ENCODE measurements at regions not wholly inside any gene's neighbourhood (a gene's known extent, or its start where the extent isn't known, plus 50 kb on each side); places are given as distances from the start of the nearest gene placed in this dataset.
A peak's percentile ranks its signal among the peaks of the same experiment; 100 is the strongest.

DNA sequence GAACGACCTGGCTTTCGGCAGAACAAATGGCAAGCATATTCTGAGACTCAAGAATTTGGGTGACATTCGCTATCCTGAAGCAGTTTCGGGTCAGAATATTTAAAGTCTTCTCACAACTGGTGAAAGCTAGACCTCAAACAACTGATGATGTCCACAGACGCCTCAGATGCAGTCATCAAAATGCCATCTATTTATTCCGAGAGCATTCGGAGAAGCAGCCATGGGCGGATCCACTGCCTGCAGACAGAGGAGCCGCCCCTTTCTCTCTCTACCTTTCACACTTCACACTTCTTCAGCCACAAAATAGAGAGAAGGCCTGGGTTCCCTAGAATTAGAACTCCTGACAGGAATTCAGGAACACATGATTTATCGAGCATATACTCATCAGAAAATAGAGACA is 65.8 kb upstream of the CREB1 start:
- DNase-seq = no peak

DNA sequence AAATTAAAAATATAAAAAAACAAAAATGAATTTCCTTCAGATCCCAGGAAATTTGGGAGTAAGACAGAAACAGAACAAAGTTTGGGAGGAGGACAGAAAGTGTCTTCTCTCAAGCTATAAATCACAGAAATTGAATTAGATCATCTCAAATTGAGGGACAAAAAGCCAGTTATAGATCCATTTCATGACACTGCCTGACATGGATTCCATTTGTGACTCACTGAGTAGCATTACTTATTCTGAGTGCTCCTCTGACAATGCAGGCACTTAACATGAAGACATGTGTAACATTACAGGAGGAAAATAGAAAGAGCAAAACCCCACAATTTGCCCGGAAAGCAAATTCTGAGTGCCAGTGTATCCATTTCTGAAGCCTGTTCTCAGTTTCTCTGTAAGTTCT is 63.9 kb upstream of the CREB1 start:
- no peak for DNase-seq

DNA sequence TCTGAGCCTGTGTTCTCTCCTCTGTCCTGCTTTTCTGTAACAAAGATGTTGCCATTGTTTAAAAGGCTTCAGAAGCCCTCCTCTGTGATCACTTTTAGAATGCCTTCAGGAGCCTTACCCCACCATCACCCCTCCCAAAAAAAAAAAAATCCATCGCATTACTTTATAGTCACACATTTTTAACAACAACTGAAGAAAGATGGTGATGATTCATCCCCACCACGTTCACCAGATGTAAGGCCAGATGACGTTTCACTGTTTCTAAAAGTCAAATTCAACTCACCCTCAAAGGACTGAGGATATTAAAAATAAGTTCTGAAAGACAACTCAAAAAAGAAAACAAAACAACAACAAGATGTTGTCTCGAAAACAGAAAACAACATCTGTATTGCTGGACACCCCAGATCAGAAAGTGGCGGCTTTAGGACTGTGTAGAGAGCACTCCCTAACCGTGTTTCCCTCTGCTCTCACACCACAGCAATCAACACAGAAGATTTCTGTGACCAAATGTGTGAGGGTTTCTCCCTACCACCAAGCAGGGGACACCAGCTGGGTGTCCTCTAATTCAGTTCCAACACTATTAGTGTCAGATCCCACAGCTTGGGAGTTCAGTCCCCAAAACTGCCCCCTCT is 61.9 kb upstream of the CREB1 start:
- no peak for DNase-seq

DNA sequence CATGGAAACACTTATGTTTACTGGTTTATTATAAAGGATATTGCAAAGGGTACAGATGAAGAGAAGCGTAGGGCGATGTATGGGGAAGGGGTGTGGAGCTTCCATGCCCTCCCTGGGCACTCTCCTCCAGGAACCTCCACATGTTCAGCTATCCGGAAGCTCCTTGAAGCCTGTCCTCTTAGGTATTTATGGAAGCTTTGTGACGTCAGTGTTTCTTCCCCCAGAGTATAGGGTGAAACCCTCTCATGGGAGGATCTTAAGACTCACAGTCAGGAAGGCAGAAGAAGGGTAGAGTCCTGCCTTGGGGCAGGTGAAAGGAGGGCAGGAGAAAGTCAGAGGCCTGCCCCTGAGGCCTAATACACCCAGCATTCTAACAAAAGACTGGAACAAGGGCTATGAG is 61.3 kb upstream of the CREB1 start:
- no peak for DNase-seq

DNA sequence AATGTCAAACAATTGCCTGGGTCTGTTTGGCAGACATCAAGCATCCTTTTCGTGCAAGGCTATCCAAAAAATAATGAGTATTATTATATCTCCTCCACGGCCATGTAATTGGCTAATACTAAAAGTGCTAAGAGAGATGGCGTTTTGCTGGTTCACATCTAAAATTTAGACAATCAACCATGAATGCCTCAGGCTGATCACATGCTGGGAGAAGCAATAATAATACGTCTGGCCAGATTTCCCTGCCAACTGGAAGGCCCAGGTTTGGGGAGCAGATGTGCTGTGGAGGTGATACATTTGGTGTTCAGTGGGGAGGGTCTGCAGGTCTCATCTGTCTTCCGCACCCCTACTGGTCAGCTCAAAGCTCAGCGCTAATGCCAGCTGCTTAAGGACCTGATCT is 60.3 kb upstream of the CREB1 start:
- no peak for DNase-seq

DNA sequence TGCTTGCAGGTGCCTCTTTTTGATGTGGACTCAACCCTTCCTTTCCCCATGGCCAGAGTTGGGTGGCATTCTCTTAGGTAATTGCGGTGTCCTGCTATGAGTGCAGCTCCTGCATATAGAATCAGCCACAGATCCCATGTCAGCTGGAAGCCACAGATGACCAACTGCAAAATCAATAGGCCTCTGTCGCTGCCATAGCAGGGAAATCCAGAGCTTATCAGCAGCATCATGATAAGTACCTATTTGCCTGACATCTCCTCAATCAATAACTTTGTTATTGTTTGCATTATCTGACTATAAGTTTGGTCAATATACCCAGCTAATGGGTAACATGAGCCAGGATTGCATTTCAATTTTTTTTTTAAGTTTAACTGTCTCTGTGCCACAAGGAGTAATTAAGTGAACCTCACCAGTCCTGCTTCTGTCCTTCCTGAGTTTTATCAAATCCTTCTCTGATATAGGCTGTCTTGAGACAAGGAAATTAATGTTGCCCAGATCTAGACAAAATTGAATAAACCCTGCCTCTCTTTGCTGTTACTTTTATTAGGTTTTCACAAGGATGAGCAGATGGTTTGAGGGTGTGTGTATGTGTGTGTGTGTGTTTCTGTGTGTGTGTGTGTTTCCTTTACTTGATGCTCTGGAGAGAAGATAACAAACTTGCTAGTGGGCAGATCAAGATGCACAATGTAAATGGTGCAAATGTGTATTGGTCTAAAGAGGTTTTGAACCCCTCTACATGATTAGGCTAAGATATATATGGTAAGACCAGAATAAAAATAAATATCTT is 59.6 kb upstream of the CREB1 start:
- no peak for DNase-seq

DNA sequence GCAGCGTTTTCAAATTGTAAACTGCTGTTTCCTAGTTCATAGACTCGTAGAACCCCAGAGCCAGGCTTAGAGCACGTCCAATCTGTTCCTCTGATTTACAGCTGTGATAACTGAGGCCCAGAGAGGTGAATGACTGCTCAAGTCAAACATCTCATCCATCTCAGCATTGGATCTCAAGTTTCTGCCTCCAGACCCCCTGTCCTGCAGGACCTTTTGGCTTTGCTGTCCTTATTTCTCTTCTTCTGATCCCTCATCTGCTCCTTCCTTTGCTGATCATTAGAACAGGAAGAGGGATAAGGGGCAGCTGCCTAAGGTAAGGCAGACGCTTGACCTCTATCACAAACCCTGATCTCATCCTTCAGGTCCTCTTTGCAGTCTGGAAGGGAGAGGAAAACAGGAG is 58.5 kb upstream of the CREB1 start:
- DNase-seq = no peak

DNA sequence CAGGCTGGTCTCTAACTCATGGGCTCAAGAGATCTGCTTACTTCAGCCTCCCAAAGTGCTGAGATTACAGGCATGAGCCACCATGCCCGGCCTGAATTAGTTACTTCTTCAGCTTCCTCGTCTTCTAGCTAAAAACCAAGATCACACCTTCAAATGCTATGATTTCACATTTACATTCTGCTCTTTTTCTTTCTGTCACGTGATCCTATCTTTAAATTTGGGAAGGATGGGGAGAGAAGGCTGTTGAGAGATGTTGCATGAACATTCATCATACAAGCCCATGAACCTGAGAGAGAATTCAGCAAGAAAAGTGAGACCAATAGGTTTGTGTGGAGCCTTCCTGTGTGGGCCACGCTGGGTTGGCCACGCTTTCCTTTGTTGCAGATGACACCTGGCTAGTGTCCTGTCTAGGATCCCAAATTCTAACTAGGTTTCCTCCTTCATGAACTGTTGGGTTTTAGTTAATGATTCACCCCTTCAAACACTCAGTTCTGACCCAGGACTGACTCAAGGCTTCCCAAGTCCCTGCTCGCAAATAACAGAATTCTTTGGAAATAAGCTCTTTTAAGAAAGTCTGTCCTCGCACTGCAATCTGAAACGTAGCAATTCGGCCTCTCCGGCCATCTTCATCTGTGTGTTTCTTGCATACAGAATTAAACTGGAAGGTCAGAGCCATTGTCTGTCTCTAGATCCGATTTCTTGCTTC is 57.3 kb upstream of the CREB1 start:
- DNase-seq = no peak

DNA sequence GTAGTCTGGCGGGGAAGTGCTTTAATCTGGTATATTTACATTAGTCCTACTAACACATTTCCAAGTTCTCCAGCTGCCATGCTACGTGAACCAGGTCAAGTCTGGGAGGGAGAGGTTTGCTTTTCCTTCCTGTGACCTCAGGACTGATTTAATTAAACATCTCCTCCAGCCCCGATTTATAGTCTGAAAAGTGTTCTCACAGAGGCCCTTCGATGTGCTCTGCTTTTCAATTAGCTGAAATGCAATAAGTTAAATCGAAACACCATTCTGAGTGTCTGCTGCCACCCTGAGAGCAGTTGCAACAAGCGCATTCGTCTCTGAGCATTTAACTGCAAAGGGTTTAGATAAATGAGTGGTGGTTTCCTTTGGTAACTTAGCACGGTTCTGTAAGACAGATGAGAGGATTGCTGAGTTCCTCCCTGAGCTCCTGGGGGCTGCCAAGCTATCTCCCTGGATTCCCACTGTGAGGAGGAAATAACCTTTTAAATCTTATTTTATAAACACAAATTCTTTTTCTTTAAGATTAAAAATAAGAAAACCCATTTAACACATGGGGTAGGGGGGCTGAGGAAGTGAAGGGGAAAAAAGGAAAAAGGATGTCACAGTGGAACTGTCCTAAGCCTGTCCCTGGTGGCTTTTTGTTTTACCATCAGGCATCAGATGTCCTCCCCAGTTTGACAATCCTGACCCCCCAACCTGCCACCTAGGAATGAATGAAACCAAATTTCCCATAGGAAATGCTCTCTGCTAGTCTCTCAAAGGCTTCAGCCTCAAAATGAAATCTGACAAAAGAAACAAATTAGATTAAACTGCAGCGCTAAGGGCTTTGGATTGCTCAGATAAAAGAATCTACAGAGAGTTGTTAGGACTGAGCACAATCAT is 56.5 kb upstream of the CREB1 start:
- DNase-seq = peak; percentile 52 to 54

DNA sequence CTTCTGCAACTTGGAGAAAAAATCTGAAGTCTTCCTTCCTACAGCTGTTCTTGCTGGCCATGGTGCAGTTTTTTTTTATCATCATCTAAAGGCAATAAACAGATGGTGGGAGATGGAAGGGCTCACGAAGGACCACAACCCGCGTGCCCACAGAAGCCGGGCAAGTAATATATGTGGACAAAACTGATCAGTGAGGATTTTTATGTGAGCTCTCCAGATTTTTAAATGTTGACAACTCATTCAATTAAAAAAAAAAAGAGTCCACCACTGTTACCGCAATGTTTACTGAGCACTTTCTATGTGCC is 55.9 kb upstream of the CREB1 start:
- no peak for DNase-seq

DNA sequence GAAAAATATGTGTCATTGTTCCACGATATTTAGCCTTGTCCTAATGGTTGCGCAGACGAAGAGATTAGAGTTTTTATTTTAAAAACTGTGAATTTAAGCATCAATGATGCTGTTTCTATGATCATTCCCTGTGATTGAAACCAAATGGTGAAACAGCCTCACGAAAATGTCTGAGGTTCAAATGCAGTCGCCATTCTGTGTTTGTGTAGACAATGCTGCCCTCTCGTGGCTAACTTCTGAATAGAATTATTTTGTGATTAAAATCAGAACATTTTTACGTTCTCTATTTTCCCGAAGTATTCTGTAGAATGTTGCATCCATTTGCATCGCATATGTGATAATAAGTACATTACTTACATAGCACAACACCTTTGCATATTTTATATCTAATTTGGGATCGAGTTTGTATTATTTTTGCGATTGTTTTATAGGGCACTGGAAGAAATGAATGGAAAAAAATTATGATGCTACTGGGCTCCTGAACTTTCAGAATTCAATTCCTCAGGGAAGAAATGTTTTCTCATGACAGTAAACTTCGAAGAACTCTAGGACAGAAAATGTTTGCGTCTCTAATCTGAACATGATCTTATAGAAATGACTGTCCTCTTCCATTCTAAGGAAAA is 54.8 kb upstream of the CREB1 start:
- DNase-seq = peak in 1 of 2 experiments; percentile 37

DNA sequence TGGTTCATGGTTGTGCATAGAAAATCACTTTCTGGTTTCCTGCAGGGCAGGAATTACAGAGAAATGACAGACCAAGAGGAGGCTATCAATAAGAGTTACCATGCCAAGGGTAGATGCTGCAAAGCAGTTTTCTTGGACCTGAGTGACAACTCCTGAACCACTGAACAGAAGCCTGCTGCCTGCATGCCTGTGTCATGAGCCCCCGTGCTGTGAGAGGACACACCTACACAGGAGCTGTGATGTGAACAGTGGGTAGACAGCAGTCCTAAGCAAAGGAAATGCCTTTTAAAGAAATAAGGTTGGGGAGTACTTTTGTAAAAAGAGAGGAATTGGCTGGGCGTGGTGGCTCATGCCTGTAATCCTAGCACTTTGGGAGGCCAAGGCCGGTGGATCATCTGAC is 54.2 kb upstream of the CREB1 start:
- DNase-seq = no peak

DNA sequence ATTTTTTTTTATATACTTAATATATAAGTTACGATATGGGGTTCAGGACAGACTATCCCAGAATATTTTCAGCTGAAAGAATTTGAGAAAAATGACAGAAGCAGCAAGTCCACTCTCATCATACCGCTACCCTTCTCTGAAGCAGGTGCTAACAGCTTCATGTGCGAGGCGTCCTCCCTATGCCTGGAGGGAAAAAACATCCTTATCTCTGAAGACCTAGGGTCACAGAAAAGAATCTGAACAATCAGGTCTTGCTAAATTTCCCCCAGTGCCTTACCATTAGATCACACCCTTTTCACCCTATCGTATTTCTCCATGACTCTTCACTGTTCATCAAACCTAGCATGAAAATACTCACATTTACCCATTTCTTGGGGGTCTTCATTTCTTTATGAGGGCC is 51.9 kb upstream of the CREB1 start:
- DNase-seq = no peak

DNA sequence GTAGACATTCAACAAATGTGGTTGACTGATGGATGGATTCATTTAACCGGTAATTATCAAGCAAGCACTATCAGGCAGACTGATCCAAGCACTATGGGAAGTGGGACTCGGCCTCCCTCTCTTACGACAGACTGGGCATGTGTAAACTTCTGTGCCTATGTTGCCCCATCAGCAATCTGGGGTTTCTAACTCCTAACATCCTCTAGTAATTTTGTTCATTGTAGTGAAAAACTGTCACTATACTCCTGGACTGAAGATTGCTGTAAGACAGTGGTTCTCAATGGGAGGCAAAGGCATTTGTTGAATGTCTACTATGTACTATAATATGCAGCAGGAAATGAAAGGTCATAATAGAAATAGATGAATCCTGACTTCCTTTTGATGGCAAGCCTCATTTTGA is 51.2 kb upstream of the CREB1 start:
- DNase-seq = no peak

DNA sequence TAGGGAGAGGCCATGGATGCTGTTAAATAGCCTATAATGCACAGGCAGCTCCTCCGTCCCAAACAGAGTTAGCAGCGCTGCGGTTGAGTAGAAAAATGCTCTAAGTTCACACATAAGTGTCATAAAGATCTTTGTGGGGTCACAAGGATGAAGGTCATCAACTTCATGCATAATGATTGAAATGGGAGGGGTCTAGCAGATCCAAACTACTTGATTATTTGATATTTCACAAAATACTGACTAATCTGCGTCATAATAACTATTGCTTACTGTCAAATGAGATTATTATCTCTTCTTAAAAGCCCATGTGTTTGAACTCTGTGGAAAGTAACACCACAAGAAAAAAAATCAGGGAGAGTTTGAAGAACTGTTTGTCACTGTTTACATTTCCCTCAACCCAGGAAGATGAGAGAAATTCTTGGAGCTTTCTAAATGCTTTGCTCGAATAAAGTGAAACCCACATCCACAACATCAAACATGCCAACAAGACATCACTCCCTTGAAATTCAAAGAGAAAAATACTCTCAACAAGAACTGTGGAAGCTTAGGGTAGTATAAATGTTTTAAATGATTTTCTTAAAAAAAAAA is 50.5 kb upstream of the CREB1 start:
- no peak for DNase-seq
